PC-3 (cell line): ENCODE measurements at regions not wholly inside any gene's neighbourhood (a gene's known extent, or its start where the extent isn't known, plus 50 kb on each side); places are given as distances from the start of the nearest gene placed in this dataset.

Experiments
- ATAC-seq: fragments of 200-7000 bp; cut with Tn5 transposase; 2 replicates; pipeline ENCODE4 v1.9.1; 2020; ENCODE audit warnings: mild to moderate bottlenecking, moderate library complexity
- BruUV-seq: library from RNA; stranded (reverse); fragments of 400-500 nt; replicated peaks from 2 replicates; lab custom pipeline; 2021; lab: Mats Ljungman, UMichigan
- CTCF ChIA-PET: fragments of 300-600 bp; sonication (Branson Sonifier 250); formaldehyde crosslinking; loops from one replicate; lab custom pipeline; 2022; ENCODE audit warnings: antibody characterized with exemption; lab: Charles Lee
- POLR2A ChIA-PET: fragments of 300-600 bp; sonication (Branson Sonifier 250); formaldehyde crosslinking; loops from one replicate; lab custom pipeline; 2022; ENCODE audit warnings: antibody characterized with exemption; ENCODE audit not compliant: unreplicated experiment; lab: Charles Lee
- DNase-seq: peaks from one replicate; pipeline ENCODE4 v3.0.0-alpha.2; 2015
- H2AFZ ChIP-seq: fragments of 300-600 bp; sonication (generic); 2 replicates; pipeline ENCODE4 v1.6.0; 2016; ENCODE audit warnings: antibody characterized with exemption, low read length
- H3F3A ChIP-seq: fragments of 300-600 bp; sonication (generic); one replicate; pipeline ENCODE4 v1.6.0; 2017; ENCODE audit warnings: antibody characterized with exemption, low read length, control low read depth, mild to moderate bottlenecking; ENCODE audit not compliant: unreplicated experiment
- H3K27ac ChIP-seq: fragments of 300-600 bp; sonication (generic); 2 replicates; pipeline ENCODE4 v1.5.1; 2016; ENCODE audit warnings: mild to moderate bottlenecking, low read length
- H3K27me3 ChIP-seq: fragments of 300-600 bp; sonication (generic); 2 replicates; pipeline ENCODE4 v1.6.1; 2016; ENCODE audit warnings: low read length, mixed read lengths
- H3K36me3 ChIP-seq: fragments of 300-600 bp; sonication (generic); 2 replicates; pipeline ENCODE4 v1.6.1; 2016; ENCODE audit warnings: low read depth, mixed run types, low read length, mixed read lengths
- H3K4me1 ChIP-seq: fragments of 300-600 bp; sonication (generic); 2 replicates; pipeline ENCODE4 v1.5.1; 2016; ENCODE audit warnings: low read length; ENCODE audit not compliant: insufficient read depth
- H3K4me2 ChIP-seq: fragments of 300-600 bp; sonication (generic); 2 replicates; pipeline ENCODE4 v1.6.0; 2016; ENCODE audit warnings: low read length
- H3K4me3 ChIP-seq: fragments of 300-600 bp; sonication (generic); 2 replicates; pipeline ENCODE4 v1.5.1; 2016; ENCODE audit warnings: mild to moderate bottlenecking, low read length, mixed read lengths
- H3K79me2 ChIP-seq: fragments of 300-600 bp; sonication (generic); 2 replicates; pipeline ENCODE4 v1.6.1; 2017; ENCODE audit warnings: low read length, mixed read lengths
- H3K9ac ChIP-seq: fragments of 300-600 bp; sonication (generic); 2 replicates; pipeline ENCODE4 v1.6.0; 2016; ENCODE audit warnings: mild to moderate bottlenecking, low read length
- H3K9me2 ChIP-seq: fragments of 300-600 bp; sonication (generic); replicated peaks from 2 replicates; pipeline ENCODE4 v1.6.1; 2016; ENCODE audit warnings: mixed run types, low read length, mixed read lengths
- H3K9me3 ChIP-seq: fragments of 300-600 bp; sonication (generic); 2 replicates; pipeline ENCODE4 v1.6.1; 2016; ENCODE audit warnings: low read length, mixed read lengths
- H4K20me1 ChIP-seq: fragments of 300-600 bp; sonication (generic); 2 replicates; pipeline ENCODE4 v1.6.1; 2016; ENCODE audit warnings: low read length, mixed read lengths
- EZH2 ChIP-seq: fragments of 300-600 bp; sonication (generic); IDR thresholded peaks from one replicate; pipeline ENCODE4 v1.6.1; 2017; ENCODE audit warnings: antibody characterized with exemption, mild to moderate bottlenecking, low read length; ENCODE audit not compliant: unreplicated experiment
- EZH2phosphoT487 ChIP-seq: fragments of 300-600 bp; sonication (generic); IDR thresholded peaks from 2 replicates; pipeline ENCODE4 v1.6.1; 2018; ENCODE audit warnings: mild to moderate bottlenecking, antibody characterized with exemption, low read length, borderline replicate concordance
- intact Hi-C: fragments of 100-400 bp; cut with micrococcal nuclease; formaldehyde crosslinking; loops from 2 replicates; pipeline ENCODE4 v1.9.0; 2023
- TF ChIP-seq, protein P1 (sequence below): fragments of 300-600 bp; sonication (generic); conservative IDR thresholded peaks from 2 replicates; pipeline ENCODE4 v1.5.1; 2017; ENCODE audit warnings: antibody characterized with exemption, low read depth, mild to moderate bottlenecking, low read length

DNA sequence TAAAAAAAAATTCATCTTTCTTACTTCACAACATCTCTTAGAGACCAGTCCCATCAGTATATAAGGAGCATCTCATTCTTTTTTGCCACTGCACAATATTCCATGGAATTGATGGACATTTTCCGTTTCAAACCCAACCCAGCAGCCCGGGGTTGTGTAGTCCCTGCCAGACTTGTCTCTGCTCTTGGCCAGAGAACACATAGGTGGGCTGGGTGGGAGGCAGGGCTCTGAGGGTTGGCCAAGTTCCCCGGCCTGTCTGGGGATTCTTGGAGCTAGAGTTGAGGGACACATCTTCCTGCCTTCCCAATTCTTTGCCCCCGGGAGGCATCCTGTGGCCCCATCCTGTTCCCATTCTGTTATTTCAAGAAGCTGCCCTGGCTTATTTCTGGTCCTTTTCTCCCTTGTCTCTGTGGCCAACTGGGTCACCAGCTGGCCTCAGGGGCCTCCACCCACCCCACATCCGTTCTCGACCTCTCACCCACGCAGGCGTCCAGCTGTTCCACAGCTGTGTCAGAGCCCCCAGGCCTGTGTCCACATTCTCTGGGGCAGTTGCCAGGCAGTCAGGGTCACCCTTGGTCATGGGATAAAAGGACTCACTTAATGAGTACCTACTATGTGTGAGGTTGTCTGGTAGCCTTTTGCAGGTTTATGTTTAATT, 52.0 kb upstream of the CCDC63 start:
- DNase-seq, result no peak
- CTCF ChIA-PET, result interaction anchor here (0.6 kb wide), 1 partner anchor 364 kb away, joined by 4 read pairs; no protein-coding TSS in a partner anchor
- H3K9me3 ChIP-seq, result no peaks in the 10 kb centered on the region

GRCh38 chr12:110796952-110797351, 49.8 kb upstream of the CCDC63 start:
- Histone ChIP-seq H3K36me3 (no peaks in the 10 kb centered on the region), H3K79me2 (no peaks in the 10 kb centered on the region), H3K27me3 (no peaks in the 10 kb centered on the region), H3K4me2 (no peak overlapping the region), H4K20me1 (no peaks in the 10 kb centered on the region), H3K27ac (no peak overlapping the region), H3K4me3 (no peak overlapping the region), H3F3A (no peaks in the 10 kb centered on the region), H3K9me3 (no peaks in the 10 kb centered on the region), H3K4me1 (no peaks in the 10 kb centered on the region), H2AFZ (peak overlapping the region; percentile 21; the same call in 1 of the 2 replicates), H3K9me2 (no peaks in the 10 kb centered on the region), H3K9ac (no peak overlapping the region)
- ChIA-PET CTCF (no interaction called here), POLR2A (no interaction called here)
- intact Hi-C loops, result no loop called here
- ATAC-seq, result peak; percentile 97
- no TSS peak for BruUV-seq
- DNase-seq, result peak; percentile 82
- TF ChIP-seq EZH2phosphoT487, result no peak
- no peak for TF ChIP-seq EZH2
- TF ChIP-seq, protein P1, sequence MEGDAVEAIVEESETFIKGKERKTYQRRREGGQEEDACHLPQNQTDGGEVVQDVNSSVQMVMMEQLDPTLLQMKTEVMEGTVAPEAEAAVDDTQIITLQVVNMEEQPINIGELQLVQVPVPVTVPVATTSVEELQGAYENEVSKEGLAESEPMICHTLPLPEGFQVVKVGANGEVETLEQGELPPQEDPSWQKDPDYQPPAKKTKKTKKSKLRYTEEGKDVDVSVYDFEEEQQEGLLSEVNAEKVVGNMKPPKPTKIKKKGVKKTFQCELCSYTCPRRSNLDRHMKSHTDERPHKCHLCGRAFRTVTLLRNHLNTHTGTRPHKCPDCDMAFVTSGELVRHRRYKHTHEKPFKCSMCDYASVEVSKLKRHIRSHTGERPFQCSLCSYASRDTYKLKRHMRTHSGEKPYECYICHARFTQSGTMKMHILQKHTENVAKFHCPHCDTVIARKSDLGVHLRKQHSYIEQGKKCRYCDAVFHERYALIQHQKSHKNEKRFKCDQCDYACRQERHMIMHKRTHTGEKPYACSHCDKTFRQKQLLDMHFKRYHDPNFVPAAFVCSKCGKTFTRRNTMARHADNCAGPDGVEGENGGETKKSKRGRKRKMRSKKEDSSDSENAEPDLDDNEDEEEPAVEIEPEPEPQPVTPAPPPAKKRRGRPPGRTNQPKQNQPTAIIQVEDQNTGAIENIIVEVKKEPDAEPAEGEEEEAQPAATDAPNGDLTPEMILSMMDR, result no peak

More for the DNA sequence above, 52.0 kb upstream of the CCDC63 start:
- Histone ChIP-seq H4K20me1 (no peaks in the 10 kb centered on the region), H3K9me2 (no peaks in the 10 kb centered on the region), H3K27me3 (no peaks in the 10 kb centered on the region), H3K79me2 (no peaks in the 10 kb centered on the region), H3K4me2 (no peak overlapping the region), H3K4me1 (no peaks in the 10 kb centered on the region), H3K4me3 (no peak overlapping the region), H2AFZ (no peak overlapping the region), H3K27ac (no peak overlapping the region), H3F3A (no peaks in the 10 kb centered on the region), H3K36me3 (no peaks in the 10 kb centered on the region), H3K9ac (no peak overlapping the region)
- intact Hi-C loops, result no loop called here
- ATAC-seq, result no peak
- POLR2A ChIA-PET, result no interaction called here
- TF ChIP-seq EZH2 (no peak), EZH2phosphoT487 (no peak)
- TF ChIP-seq, protein P1, result no peak
- BruUV-seq, result no TSS peak
